ENCODE measurements at regions not wholly inside any gene's neighbourhood (a gene's known extent, or its start where the extent isn't known, plus 50 kb on each side); places are given as distances from the start of the nearest gene placed in this dataset.
"Not testable (repeated sequence)": the region's sequence is repeated elsewhere in the genome, so short reads cannot be mapped to it uniquely, and the experiment has no call there.

- TF ChIP-seq, protein P1, sequence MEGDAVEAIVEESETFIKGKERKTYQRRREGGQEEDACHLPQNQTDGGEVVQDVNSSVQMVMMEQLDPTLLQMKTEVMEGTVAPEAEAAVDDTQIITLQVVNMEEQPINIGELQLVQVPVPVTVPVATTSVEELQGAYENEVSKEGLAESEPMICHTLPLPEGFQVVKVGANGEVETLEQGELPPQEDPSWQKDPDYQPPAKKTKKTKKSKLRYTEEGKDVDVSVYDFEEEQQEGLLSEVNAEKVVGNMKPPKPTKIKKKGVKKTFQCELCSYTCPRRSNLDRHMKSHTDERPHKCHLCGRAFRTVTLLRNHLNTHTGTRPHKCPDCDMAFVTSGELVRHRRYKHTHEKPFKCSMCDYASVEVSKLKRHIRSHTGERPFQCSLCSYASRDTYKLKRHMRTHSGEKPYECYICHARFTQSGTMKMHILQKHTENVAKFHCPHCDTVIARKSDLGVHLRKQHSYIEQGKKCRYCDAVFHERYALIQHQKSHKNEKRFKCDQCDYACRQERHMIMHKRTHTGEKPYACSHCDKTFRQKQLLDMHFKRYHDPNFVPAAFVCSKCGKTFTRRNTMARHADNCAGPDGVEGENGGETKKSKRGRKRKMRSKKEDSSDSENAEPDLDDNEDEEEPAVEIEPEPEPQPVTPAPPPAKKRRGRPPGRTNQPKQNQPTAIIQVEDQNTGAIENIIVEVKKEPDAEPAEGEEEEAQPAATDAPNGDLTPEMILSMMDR (IDR thresholded peaks at IDR 0.05; ENCODE audit: extremely low read depth in 1 of 2, insufficient read depth in 1 of 2, low read depth in 1 of 2, low read length in 2 of 2): not testable (repeated sequence)
- TF ChIP-seq EZH2 (IDR thresholded peaks at IDR 0.05; ENCODE audit: borderline replicate concordance, low read depth, low read length, severe bottlenecking); JUN (IDR thresholded peaks at IDR 0.05; ENCODE audit: borderline replicate concordance, insufficient read depth, insufficient read length, low read depth): not testable (repeated sequence)
Measured at GRCh38 chr1:146645978-146646604, 292.0 kb upstream of the NBPF12 start.
